Coronary artery (tissue), 2 donors: ENCODE measurements at regions not wholly inside any gene's neighbourhood (a gene's known extent, or its start where the extent isn't known, plus 50 kb on each side); places are given as distances from the start of the nearest gene placed in this dataset.

Source experiments
- DNase-seq: peaks from one replicate; pipeline ENCODE4 v3.0.0-alpha.2; 2017; ENCODE audit warnings: low spot score
- H3K27ac ChIP-seq, 2 donors: fragments of 200-600 bp; sonication (generic); one replicate each; pipeline ENCODE4 v1.5.1; 2016 to 2019
- H3K4me3 ChIP-seq: fragments of 200-600 bp; sonication (generic); 2 replicates; pipeline ENCODE4 v1.5.1; 2016; ENCODE audit warnings: mild to moderate bottlenecking, moderate library complexity
- TF ChIP-seq, protein P1 (sequence below): fragments of 200-600 bp; sonication (generic); IDR thresholded peaks from one replicate; pipeline ENCODE4 v1.5.1; 2019; ENCODE audit warnings: antibody characterized with exemption

- DNase-seq, result no peak
- no peak overlapping the region for H3K4me3 ChIP-seq
- TF ChIP-seq, protein P1, sequence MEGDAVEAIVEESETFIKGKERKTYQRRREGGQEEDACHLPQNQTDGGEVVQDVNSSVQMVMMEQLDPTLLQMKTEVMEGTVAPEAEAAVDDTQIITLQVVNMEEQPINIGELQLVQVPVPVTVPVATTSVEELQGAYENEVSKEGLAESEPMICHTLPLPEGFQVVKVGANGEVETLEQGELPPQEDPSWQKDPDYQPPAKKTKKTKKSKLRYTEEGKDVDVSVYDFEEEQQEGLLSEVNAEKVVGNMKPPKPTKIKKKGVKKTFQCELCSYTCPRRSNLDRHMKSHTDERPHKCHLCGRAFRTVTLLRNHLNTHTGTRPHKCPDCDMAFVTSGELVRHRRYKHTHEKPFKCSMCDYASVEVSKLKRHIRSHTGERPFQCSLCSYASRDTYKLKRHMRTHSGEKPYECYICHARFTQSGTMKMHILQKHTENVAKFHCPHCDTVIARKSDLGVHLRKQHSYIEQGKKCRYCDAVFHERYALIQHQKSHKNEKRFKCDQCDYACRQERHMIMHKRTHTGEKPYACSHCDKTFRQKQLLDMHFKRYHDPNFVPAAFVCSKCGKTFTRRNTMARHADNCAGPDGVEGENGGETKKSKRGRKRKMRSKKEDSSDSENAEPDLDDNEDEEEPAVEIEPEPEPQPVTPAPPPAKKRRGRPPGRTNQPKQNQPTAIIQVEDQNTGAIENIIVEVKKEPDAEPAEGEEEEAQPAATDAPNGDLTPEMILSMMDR, result no peak
- no peak overlapping the region for H3K27ac ChIP-seq
These were observed 353.5 kb downstream of the SPATA31D1 start for GRCh38 chr9:82342046-82342445.

GRCh38 chr9:82346040-82346439 is 357.5 kb downstream of the SPATA31D1 start:
- Histone ChIP-seq H3K4me3 (no peak overlapping the region), H3K27ac (no peak overlapping the region)
- TF ChIP-seq, protein P1, result no peak
- DNase-seq, result no peak

DNA sequence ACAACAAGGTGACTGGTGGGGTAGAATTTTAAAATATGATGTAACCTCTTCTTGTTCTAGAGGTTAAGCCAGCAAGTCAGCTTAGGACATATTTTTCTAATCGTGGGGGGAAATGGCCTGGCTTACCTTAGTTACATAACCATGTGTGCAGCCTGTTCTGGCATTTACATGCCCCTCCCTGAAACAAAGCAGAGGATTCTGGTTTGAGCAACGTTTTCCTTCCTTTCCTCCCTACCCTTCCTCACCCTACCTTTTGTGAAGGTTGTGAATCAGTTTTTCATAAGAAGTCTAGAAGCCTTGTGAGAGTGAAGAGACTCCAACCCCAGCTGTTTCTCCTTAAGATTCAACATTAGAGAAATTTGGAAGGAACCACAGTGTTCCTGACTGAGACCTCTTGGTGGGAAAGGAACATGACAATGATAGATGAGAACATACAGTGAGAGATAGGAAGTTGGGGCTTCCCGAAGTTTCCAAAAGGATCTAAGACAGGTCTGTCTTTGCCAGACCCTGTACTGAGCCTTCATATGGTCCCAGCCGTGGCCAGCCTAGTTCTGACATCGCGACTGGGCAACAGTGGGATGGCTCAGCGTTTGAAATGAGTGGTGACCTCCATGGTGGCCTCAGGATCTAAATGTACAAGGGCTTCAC is 365.2 kb downstream of the SPATA31D1 start:
- no peak for DNase-seq
- Histone ChIP-seq H3K4me3 (no peak overlapping the region), H3K27ac (no peak overlapping the region)
- TF ChIP-seq, protein P1, result no peak

- TF ChIP-seq, protein P1, result no peak
- H3K4me3 ChIP-seq, result no peak overlapping the region
- DNase-seq, result no peak
- no peak overlapping the region for H3K27ac ChIP-seq
These were observed 365.7 kb downstream of the SPATA31D1 start for GRCh38 chr9:82354279-82354659.

DNA sequence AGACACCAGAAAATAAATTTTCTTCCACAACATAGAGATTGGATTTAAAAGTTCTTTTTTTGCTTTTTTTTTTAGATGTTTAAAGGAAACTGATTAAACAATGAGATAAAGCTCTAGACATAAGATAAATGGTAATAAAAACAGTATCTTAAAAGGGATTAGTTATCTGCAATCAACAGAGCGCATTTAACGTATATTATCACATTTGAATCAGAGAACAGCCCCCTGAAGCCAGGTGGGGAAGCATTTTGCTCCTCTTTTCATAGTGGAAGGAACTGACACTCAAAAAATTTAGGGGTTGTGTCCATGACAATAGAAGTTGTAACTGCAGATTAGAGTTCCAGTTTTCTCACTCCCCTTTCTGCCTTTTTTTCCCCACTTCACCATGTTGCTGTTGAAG is 367.6 kb downstream of the SPATA31D1 start:
- Histone ChIP-seq H3K4me3 (no peak overlapping the region), H3K27ac (no peak overlapping the region)
- TF ChIP-seq, protein P1, result no peak
- DNase-seq, result no peak

- H3K4me3 ChIP-seq, result no peak overlapping the region
- H3K27ac ChIP-seq, result no peak overlapping the region
- DNase-seq, result no peak
- TF ChIP-seq, protein P1, result no peak
These were observed 368.3 kb downstream of the SPATA31D1 start for GRCh38 chr9:82356871-82357270.

DNA sequence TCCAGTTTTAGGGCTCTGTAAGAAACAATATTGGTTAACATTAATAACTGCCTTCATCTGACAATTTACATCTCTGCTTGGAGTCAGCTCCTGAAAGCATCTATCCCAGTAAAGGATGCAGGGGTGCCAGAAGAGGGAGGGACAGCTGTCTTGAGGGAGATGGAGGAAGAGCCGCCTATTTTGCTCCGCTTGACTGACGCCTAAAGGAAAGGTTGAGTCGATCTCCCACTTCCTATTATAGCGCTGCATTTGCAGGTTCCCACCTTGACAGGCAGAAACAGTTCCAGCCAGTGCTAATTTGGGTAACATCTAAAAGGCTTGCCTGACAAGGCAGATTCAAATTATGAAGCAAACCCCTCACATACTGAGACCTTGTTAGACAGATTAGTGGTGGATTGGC is 374.6 kb downstream of the SPATA31D1 start:
- DNase-seq, result no peak
- TF ChIP-seq, protein P1, result no peak
- Histone ChIP-seq H3K27ac (no peak overlapping the region), H3K4me3 (no peak overlapping the region)
